ENCODE measurements at regions not wholly inside any gene's neighbourhood (a gene's known extent, or its start where the extent isn't known, plus 50 kb on each side); places are given as distances from the start of the nearest gene placed in this dataset.

- no peak for TF ChIP-seq CTCF (conservative IDR thresholded peaks at IDR 0.05; ENCODE audit: low read length)
- no peak for TF ChIP-seq EZH2phosphoT487 (IDR thresholded peaks at IDR 0.05; ENCODE audit: borderline replicate concordance, low read depth, low read length)
Measured at GRCh38 chr12:16828891-16829290, 222.9 kb upstream of the LMO3 start.
